NCI-H187 treated with DMSO at 0.1 percent for 48 hours (cell line): ENCODE measurements at regions not wholly inside any gene's neighbourhood (a gene's known extent, or its start where the extent isn't known, plus 50 kb on each side); places are given as distances from the start of the nearest gene placed in this dataset.
A peak's percentile ranks its signal among the peaks of the same experiment; 100 is the strongest.

Source experiments
- DNase-seq: peaks from one replicate; lab custom pipeline; 2025; lab: John Stamatoyannopoulos, UW

- DNase-seq: no peak
These were observed 313.0 kb downstream of the BMP2 start for GRCh38 chr20:7080472-7080871.

DNA sequence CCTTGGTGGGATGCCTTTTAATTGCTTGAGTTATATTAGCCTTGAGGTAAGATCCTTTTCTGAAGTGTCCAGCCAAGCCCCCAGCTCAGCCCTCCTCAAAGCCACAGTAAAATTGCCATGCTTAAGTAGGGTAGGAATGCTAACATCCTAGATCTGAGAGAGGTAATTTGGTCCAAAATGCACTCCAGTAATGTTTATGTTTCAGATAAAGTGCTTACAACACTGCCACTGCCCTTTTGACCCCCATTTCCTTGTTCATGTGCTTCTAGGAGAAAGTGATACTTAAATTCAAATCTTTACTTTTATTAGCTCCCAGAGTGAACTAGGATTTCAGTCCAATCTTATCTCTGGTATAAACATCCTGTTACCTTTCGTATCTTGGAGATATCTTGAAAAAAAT lies 318.0 kb downstream of the BMP2 start:
- DNase-seq: no peak

GRCh38 chr20:7087803-7088202 lies 320.3 kb downstream of the BMP2 start:
- DNase-seq: no peak

- no peak for DNase-seq
These were observed 322.5 kb downstream of the BMP2 start for GRCh38 chr20:7090001-7090400.

DNA sequence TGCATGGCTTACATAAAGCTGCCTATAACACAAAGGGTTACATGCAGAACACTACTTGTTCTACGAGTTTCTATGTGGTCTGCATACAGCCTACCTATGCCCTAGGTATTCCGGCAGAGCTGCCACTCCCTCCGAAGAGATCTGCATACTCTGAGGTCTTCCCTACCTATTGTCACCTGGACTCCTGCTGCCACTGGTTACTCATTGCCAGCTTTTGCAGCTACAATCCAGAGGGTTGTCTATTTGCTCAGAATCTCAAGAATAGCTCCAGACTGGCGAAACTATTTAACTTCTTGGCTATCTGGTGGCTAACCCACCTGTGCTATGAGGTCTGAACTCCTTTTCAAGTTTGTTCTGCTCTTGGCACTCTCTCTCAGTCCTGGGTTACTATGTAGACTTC lies 323.3 kb downstream of the BMP2 start:
- no peak for DNase-seq

- no peak for DNase-seq
These were observed 324.2 kb downstream of the BMP2 start for GRCh38 chr20:7091655-7092054.

- DNase-seq: no peak
These were observed 327.0 kb downstream of the BMP2 start for GRCh38 chr20:7094438-7094997.

DNA sequence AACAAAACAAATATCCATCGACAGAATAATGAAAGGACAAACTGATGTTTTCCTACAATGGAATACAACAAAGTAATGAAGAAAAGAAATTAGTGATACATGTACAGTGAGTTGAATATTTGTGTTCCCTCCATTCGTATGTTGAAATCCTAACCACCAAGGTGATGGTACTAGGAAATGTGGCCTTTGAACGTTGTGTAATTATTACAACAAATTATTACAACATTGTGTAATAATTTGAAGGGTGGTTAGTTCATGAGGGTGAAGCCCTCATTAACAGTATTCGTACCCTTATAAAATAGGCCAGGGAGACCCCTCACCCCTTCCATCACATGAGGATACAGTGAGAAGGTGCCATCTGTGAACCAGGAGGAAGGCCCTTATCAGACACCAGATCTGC lies 339.4 kb downstream of the BMP2 start:
- no peak for DNase-seq

- DNase-seq: no peak
These were observed 341.4 kb downstream of the BMP2 start for GRCh38 chr20:7108929-7109328.

- peak; percentile 15 for DNase-seq
These were observed 346.3 kb downstream of the BMP2 start for GRCh38 chr20:7113577-7114466.

GRCh38 chr20:7123457-7123856 lies 356.0 kb downstream of the BMP2 start:
- no peak for DNase-seq

GRCh38 chr20:7124120-7124519 lies 356.6 kb downstream of the BMP2 start:
- DNase-seq: no peak

DNA sequence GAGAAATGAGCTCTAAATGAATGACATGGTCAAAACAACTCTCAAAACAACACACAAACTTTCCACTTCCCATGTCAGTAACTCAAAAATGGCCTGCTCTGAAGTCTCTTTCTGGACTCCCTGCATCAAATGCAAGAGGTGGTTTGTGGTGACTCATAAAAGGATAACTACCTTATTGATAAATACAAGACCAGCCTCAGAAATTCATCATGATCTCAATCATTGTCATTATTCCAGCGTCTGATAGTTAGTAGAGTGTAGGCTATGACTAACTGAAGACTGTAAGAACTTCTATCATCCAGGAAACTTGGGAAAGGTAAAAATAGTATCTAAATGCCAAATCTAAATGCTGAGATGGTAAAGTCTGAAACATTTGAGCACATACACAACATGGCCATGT lies 369.4 kb downstream of the BMP2 start:
- no peak for DNase-seq

GRCh38 chr20:7137395-7138151 lies 370.1 kb downstream of the BMP2 start:
- no peak for DNase-seq

DNA sequence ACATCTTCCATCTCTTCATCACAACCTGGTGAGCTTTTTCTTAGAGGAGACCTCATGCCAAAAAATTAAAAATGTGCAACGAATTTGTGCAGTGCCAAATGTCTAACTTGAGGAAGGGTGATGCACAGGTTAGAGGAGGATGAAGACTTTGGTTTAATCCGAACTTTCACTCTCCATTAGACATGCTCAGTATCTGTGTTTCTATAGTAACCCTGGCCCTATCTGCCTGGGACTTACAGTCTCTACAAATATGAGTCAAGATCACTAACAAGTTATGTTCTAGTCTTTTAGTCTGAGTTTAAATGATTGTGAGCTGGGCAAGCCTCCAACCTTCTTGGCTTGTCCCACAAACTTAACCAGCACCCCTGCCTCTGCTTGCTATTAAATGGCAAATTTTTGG lies 377.0 kb downstream of the BMP2 start:
- DNase-seq: no peak

GRCh38 chr20:7146552-7147219 lies 379.2 kb downstream of the BMP2 start:
- DNase-seq: no peak

GRCh38 chr20:7147220-7147601 lies 379.7 kb downstream of the BMP2 start:
- no peak for DNase-seq

DNA sequence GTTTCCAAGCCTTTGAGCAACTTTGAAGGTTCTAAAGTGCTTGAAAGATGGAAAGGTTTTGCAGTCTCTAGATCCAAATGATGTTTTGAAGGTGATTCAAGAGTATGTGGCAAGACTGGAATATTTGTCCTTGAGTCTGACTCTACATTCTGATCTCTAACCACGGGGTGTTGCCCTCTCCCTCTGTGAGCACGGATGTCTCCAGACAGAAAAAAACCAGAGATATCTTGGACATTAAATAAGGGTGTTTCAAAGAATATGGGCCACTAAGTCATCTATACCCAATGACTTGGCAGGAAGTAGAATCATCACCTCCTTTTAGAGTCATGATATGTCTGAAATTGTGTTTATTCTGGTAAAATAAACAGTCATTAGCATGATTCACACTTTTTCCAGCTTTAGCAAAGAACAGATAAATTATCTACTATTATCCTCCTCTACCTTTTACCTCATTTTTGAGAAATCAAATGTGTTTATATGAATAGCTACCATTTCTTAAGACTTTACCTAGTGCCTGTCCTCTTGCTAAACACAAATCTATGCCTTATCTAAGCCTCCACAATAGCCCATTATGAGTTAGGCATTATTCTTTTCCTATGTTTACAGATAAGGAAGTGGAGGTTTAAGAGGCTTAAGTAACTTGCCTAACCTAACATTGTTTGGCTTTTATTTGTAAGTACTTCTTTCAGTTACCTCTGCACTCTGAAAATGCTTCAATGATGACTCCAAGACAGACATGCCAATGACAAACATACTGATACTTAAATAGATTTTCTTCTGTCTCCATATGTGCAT lies 384.4 kb downstream of the BMP2 start:
- no peak for DNase-seq

- peak; percentile 47 for DNase-seq
These were observed 387.8 kb downstream of the BMP2 start for GRCh38 chr20:7155282-7155681.

GRCh38 chr20:7155794-7156193 lies 388.3 kb downstream of the BMP2 start:
- no peak for DNase-seq

- no peak for DNase-seq
These were observed 392.4 kb downstream of the BMP2 start for GRCh38 chr20:7159903-7160302.

- DNase-seq: no peak
These were observed 394.2 kb downstream of the BMP2 start for GRCh38 chr20:7161690-7162089.
